ENCODE measurements at regions not wholly inside any gene's neighbourhood (a gene's known extent, or its start where the extent isn't known, plus 50 kb on each side); places are given as distances from the start of the nearest gene placed in this dataset.

DNA sequence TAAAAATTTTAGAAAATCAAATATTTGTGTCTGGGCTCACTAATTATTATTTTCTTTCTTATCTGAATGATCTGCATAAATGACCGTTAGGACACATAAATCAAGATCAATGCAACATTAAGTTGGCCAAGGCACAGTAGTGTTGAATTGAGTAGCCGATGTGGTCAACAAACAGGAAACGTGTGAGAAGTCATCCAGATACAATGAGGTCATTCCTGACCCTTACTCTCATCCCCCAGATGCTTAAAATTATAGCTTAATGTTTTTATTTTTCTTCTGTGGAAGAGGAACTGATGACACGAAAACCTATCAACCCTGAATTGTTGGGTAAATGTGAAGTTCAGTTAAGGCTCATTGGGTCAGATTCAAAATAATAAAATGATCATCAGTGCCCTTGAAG, 222.9 kb downstream of the RFC3 start:
- DNase-seq (ENCODE audit: low spot score): no peak

DNA sequence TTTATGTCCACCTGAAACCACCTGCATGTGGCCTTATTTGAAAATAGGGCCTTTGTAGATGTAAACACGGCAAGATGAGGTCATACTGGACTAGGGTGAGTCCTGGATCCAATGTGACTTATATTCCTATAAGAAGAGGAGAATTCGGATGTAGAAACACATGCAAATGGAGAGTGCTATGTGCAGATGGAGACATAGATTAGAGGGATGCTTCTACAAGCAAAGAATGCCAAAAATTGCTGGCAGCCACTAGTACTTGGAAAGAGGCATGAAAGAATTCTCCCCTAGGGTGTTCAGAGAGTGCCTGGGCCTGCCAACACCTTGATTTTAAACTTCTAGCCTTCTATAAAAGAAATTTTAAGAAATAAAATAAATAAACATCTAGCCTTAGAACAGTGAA, 226.1 kb downstream of the RFC3 start:
- no peak for DNase-seq (ENCODE audit: low spot score)

DNA sequence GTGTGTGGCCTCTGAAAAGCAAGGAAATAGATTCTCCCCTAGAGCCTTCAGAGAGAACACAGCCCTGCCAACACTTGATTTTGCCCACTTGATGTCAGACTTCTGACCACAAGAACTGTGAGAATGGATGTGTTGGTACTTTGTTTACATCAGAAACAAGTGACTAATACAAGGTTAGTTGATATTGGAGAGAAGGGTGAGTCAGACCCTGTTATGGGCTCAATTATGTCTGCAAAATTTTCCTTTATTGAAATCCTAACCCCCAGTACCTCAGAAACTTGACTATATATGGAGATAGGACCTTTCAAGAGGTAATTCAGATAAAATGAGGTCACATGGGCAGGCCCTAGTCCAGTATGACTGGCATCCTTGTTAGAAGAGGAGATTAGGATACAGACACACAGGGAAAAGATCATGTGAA, 226.7 kb downstream of the RFC3 start:
- DNase-seq (ENCODE audit: low spot score): peak; percentile 63

DNA sequence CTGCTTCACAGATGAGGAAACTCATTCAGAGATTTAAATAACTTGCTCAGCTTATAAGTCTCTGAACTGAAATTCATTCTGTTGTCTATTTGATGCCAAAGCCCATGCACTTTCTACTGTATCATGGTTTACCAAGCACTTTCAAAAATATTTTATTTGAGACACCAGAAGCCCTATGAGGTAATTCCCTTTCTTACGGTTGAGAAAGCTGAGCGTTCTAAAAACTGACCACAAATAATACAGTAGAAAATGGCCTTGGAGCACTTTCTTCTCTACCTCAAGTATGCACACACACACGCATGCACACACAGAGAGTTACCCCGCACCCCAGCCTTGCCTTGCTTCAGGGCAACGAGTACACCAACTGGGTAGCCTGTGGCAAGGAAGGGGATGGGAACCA, 228.5 kb downstream of the RFC3 start:
- DNase-seq (ENCODE audit: low spot score): no peak

DNA sequence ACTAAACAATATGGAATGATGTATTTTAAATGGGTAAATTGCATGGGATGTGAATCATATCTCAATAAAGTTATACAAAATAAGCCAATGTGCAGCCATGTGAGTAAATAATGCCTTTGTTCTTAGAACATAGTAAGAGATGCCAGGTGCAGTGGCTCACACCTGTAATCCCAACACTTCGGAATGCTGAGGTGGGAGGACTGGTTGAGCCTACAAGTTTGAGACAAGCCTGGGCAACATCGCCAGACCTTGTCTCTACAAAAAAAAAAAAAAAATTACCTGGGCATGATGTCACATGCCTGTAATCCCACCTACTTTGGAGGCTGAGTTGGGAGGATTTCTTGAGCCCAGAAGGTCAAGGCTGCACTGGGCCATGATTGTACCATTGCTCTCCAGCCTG, 230.7 kb downstream of the RFC3 start:
- DNase-seq (ENCODE audit: low spot score): no peak

DNA sequence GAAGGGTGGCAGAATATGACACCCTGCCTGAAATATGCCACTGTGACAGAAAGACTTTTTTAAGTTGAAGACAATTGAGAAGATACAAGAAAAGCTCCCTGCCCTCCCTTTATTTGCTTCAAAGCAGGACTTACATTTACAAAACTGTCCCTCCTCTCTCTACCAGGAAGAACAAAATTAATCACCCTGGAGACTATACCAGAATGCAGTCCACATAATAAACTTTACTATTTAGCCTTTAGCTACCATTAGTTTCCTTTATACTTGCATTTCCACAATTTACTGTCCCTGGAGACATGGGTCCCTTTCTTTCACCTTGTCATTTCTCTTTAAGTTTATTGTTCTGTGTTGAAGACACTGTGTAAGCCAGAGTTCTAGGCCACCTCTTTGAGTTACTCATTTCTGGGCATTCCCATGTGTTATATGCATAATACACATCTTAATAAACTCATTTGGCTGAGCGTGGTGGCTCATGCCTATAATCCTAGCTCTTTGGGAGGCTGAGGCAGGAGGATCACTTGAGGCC, 238.8 kb downstream of the RFC3 start:
- no peak for DNase-seq (ENCODE audit: low spot score)

DNA sequence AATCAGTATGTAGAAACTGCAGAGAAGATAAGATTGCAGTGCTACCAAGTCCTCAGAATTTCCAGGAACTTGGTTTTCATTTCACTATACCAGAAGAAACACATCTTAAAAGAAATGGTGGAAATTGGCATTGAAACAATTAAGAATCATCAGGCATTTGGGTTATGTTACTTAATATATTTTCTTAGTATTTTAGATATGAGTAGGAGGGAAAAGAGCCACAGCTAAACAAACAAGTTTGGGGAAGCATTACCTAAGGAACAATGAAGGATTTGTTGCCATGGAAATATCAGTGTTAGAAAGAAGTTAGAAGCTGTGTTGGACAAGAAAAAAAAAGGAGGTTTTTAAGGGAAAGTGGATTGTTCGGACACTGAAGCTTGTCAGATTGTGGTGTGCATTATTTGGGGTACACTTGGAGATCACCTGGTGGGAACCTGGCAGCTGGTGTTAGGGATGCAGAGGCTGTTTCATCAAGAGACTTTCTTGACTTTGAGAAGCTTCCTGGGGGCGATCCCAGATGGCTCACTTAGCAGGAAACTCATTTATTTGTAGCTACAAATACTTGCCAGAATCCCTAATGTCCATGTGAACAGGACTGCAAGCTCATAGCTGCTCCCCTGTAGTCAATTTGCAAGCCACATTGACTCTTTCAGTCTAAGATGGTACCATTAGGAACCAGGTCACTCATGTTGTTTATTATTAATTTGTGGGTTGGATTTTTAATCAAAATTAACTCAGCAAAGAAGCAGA, 246.7 kb downstream of the RFC3 start:
- no peak for DNase-seq (ENCODE audit: low spot score)

DNA sequence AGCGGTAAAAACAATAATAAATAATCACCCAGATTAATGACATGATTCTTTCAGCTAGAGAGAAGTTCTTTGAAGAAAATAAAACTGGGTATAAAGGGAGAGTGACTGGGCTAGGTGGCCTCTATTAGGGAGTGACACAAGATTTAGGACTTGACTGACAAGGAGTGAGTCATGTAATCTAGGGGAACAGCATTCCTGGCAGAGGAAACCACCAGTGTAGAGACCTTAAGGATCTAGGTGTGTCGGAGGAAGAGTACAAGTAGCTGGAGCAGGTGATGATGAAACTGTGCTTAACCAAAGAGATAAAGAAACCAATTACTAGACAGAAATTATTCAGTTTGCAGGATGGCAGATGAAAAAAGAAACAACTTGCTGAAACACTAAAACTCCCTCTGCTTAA, 248.0 kb downstream of the RFC3 start:
- no peak for DNase-seq (ENCODE audit: low spot score)

DNA sequence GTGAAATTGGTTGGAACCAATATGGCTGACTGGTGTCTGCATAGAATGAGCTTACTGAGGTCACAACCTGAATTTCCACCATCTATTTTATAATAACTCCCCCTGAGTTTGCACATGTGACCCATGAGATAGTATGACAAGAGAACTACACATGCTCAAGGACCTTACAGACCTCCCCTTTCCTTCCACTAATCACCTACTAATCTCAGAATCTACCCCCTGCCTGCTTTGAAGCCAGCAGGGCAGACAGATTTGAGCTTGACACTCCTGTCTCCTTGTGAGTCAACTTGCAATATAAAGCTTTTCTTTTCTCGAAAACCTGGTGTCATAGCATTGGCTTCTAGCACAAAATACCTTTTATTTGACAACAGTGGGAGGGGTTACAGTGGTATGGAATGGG, 248.4 kb downstream of the RFC3 start:
- no peak for DNase-seq (ENCODE audit: low spot score)

DNA sequence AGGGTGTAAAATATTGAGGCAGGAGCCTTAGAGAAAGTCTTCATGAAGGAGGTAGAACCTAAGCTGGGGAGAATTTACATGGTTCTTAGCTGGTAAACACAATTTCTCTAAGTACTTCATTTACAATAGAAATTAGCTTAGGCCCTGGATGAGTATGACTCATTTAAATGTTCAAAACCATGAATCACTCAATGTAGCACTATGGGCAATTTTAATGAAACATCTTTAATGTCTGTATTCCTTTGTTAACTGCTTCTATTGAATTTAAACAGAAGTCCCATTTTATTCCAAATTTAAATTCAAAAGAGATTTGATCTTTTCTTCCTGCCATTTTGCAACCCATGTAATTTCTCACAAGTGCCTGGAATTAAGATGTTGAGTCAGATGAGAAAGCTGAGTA, 252.1 kb downstream of the RFC3 start:
- DNase-seq (ENCODE audit: low spot score): peak; percentile 11

DNA sequence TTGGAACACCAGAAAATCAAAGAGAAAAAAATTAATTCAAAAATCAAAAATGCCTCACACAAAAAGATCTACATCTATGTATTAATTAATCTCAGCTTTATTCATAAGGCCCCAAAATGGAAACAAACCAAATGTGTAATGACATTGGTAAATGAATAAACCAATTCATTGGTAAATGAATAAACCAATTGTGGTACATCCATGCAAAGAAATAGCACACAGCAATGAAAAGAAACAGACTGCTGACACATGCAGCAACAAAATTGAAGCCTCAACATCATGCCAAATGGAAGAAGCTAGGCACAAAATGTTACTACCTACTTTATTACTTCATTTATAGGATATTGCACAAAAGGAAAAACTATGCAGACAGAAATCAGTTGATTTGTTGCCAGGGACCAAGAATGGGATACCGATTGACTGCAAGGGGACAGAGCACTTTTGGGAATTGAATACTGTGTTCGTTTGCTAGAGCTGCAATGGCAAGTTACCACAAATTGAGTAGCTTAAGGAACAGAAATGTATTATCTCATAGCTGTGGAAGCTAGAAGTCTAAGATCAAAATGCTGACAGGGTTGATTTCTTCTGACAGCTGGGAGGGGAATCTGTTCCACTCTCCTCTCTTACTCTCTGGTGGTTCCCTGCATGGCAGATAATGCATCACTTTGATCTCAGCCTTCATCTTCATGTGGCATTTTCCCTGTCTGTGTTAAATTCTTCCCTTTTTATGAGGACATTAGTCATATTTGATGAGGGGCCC, 252.8 kb downstream of the RFC3 start:
- DNase-seq (ENCODE audit: low spot score): no peak

DNA sequence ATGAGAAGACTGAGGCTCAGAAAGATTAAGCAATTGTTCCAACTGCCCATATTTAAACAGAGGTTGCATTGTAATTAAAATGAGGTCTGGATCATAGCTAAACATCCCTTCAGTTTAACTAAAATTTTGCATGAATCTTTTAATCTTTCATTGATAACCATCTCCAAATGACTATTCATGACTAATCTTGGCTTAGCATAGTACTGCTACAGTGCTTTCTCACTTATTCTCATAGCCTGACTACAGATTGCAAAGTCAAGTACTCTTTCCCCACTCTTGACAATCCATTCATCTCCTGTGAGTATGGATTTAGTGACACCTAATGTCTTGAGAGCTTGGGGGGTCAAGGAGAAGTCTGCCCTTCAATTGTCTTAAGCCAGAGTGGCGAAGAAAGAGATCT, 258.4 kb downstream of the RFC3 start:
- peak; percentile 16 for DNase-seq (ENCODE audit: low spot score)

DNA sequence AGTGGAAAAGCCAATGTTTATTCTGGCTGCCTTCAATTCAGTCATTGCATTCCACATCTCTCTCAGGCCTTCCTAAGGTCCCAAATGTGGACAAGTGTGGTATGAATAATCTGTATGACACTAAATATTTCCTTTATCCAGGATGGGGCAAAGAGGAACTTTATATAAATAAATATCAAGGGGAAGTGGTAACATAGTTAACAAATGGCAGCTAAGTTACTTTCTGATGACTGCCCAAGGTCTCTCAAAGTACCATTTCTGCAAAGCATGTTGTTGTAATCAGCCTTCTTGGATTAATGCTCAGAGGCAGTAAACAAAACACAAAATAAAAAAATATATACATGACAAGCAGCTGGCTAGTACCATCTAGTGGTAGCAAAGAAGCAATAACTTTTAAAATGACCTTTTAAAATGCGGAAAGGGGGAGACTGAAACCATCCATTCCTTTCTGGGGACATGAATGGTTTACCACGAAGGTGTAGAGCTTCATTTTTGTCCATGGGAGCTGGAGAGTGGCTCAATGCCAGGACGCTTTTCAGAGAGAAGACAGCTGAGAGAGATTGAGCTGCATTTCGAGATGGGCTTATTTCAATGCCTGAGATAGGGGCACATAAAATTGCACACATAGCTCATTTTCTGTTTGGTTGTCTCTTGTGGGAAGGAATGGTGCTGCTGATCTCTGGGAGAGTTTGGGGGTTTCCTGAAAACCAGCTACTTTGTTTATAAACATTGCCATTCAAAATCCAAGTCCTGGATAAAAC, 259.2 kb downstream of the RFC3 start:
- peak; percentile 47 for DNase-seq (ENCODE audit: low spot score)

DNA sequence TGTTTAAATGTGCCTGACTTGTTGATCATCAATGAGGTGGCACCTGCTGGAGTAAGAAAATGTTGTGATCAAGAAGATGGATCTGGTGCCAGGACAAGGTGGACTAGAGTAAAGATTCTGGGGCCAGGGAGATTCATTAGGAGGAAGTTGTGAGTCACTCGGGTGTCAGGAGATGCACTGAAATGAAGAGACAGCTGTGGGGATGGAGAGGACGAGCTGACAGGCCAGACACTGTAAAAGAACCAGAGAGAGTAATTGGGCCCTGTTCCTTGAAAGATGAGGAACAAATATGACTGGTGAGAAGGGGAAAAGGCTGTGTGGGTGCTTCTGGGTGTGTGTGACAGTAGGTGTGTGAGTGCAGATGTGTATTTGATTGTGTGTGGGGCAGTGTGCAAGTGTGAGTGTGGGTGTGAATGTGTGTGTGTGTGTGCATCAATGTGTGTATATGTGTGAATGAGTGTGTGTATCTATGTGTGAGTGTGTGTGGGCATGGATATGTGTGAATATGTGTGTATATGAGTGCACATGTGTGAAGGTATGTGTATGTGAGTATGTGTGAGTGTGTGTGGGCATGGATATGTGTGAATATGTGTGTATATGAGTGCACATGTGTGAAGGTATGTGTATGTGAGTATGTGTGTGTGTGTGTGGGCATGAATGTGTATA, 260.5 kb downstream of the RFC3 start:
- no peak for DNase-seq (ENCODE audit: low spot score)

DNA sequence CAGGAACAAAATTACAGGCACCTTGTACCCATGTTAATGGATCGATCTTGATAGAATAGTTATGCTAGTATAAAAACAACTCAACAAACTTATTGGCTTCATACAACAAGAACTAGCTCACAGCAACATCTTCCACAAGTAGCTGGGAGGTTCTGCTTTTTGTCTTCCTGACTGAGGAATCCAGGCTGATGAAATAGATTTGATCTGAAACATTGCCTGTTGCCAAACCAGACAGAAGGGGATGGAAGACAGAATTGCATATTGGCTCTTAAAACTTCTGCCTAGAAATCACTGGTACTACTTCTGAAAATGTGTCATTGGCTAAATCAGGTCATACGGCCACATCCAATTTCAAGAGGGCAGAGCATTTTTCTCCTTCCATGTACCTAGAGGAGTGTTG, 267.3 kb downstream of the RFC3 start:
- DNase-seq (ENCODE audit: low spot score): no peak

DNA sequence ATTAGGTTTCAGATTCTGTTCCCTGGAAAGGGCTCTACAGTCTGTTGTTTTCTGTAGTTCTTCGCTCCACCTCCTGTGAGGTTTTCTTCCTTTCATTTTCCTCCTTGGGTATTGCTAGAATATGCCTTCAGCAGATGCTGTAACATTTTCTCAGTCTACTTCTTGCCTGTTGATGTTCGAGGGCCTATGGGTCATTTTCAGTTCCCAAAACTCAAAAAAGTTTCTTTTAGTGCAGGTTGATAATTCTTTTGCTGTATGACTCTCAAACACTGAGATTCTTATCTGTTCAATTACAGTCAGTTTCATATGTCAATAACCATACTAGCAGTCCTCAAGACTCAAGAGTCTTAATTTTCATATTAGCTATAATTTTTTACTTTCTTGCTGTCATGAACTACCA, 268.3 kb downstream of the RFC3 start:
- no peak for DNase-seq (ENCODE audit: low spot score)

DNA sequence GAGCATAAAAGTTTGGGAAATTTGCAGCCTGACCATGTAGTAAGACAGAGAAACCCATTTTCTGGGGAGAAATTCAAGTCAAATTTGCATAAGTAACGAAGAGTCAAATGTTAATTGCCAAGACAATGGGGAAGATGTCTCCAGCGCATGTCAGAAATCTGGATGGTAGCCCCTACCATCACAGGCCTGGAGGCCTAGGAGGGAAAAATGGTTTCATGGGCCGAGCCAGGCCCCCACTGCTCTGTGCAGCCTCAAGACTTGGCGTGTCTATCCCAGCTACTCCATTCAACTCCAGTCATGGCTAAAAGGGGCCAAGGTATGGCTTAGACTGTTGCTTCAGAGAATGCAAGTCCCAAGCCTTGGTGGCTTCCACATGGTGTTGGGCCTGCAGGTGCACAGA, 269.8 kb downstream of the RFC3 start:
- no peak for DNase-seq (ENCODE audit: low spot score)

DNA sequence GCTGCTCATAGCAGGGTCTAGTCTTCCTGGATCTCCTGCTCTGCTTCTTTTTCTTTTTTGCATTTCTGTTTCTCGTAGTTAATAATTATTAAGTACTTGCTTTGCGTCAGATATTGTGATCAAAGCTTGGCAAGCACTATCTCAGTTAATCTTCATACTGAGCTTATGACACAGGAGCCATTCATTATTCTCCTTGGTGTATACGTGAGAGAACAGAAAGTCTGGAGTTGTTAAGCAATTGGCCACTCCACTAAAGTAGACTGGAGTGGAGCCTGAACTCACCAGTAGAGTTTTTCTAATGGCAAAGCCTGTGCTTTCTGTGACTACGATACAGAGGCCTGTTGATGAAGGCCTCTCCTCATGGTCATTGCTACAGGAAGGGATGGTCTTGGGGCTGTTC, 285.9 kb downstream of the RFC3 start:
- no peak for DNase-seq (ENCODE audit: low spot score)

DNA sequence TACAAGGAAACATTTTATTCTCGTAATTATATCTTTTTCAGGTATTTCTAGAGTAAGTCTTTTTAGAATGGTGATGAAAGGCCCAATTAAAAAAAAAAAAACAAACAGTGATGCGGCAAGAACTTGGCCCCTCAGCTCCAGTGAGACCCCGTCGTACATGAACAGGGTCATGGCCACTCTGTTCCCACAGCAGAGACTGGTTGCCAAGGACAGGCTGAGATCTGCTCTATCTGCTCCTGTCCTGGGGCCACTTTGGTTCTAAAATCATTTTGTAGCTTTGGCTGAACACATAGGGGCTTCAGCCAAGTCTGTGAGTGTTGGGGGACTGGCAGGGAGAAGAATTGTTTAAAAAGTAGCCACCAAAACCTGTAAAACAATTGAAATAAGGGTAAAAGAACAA, 286.9 kb downstream of the RFC3 start:
- DNase-seq (ENCODE audit: low spot score): no peak

DNA sequence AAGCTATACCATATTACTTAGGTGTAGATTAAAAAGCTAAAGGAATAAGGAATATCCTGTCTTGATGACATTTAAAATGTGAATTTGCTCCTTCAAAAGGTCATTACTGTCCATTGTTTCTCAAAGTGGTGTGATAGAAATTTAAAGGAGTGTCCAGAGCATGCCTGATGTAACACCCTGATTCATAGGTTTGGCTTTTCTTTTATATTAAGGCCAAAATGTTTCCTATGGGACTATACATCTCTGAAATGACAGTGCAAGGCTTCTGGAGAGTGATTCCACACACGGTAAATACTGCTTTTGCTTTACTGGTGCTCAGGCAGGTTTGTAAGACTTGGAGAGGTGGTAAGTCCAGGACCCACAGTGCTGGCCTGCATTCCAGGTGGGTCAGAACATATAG, 289.9 kb downstream of the RFC3 start:
- no peak for DNase-seq (ENCODE audit: low spot score)

DNA sequence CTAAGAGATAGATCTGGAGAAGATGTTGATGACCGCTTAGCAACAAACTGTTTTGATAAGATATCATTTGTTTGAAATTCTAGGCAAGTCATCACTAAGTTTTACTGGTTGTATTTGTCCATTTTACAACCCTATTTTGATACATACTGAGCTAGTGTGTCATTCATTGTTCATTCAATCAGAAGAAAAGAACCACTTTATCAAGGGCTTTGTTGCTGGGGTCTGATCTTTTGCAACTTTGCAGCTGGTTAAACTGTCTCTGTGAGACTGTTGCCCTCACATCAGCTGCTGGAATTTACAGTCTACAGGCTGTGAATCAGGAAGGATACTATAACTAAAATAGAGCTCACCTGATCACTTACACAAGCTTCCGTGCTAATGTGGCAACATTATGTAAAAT, 290.5 kb downstream of the RFC3 start:
- DNase-seq (ENCODE audit: low spot score): no peak

DNA sequence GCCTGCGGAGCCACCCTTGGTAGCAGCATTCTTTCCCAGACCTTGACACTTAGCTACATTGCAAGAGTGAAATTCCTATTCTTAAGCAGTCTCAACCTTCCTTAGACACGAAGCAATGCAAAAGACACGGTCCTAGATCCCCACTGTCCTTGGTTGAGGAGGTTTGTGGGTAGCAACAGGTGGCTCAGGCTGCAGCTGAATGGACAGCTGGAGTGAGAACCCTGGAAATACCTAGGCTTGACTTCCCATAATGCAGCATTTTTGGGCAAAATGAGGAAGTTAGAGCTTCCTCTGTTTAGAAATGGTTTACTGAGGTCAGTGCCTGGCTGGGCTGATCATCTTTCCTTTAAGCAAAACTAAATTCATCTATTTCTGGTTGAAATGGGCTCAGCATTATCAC, 296.6 kb downstream of the RFC3 start:
- DNase-seq (ENCODE audit: low spot score): no peak
